Esophagus (tissue), 2 donors: ENCODE measurements at regions not wholly inside any gene's neighbourhood (a gene's known extent, or its start where the extent isn't known, plus 50 kb on each side); places are given as distances from the start of the nearest gene placed in this dataset.

Experiments used
- H3K27ac ChIP-seq, 2 donors: one replicate each; pipeline ENCODE4 v1.5.1; 2013; ENCODE audit warnings: low read depth in 2 of 2, mild to moderate bottlenecking in 2 of 2, inconsistent platforms in 1 of 2, low read length in 1 of 2, moderate library complexity in 1 of 2
- H3K27me3 ChIP-seq, 2 donors: one replicate each; pipeline ENCODE4 v1.6.1; 2013; ENCODE audit warnings: low read length in 2 of 2, control low read depth in 1 of 2, mild to moderate bottlenecking in 1 of 2; ENCODE audit not compliant: insufficient read depth in 2 of 2, control insufficient read depth in 1 of 2
- H3K36me3 ChIP-seq, 2 donors: one replicate each; pipeline ENCODE4 v1.6.1; 2013; ENCODE audit warnings: low read length in 1 of 2; ENCODE audit not compliant: control insufficient read depth in 2 of 2, insufficient read depth in 2 of 2
- H3K4me1 ChIP-seq, 2 donors: one replicate each; pipeline ENCODE4 v1.6.1; 2013; ENCODE audit warnings: low read length in 1 of 2; ENCODE audit not compliant: control insufficient read depth in 2 of 2, insufficient read depth in 2 of 2
- H3K4me3 ChIP-seq, 2 donors: one replicate each; pipeline ENCODE4 v1.5.1; 2013; ENCODE audit warnings: low read length in 2 of 2, mild to moderate bottlenecking in 2 of 2, low read depth in 1 of 2, moderate library complexity in 1 of 2
- H3K9me3 ChIP-seq, 2 donors: one replicate each; pipeline ENCODE4 v1.6.1; 2013; ENCODE audit warnings: mild to moderate bottlenecking in 2 of 2, low read depth in 1 of 2, low read length in 1 of 2, moderate library complexity in 1 of 2; ENCODE audit not compliant: control insufficient read depth in 2 of 2, insufficient read depth in 1 of 2
- WGBS, 2 donors: extraction: QIAGEN DNeasy Blood & Tissue Kit; methylation state at CpG; one replicate each; pipeline ENCODE4 v1.1.7; 2013; 5-methylcytosine and 5-hydroxymethylcytosine counted together
- donor health status: healthy with polysubstance abuse.
- donor health status: Bipolar disorder and iron deficiency.

- Histone ChIP-seq H3K27ac (no peak overlapping the region), H3K36me3 (no peaks in the 10 kb centered on the region), H3K27me3 (no peaks in the 10 kb centered on the region), H3K9me3 (no peaks in the 10 kb centered on the region), H3K4me3 (no peak overlapping the region), H3K4me1 (no peaks in the 10 kb centered on the region)
- WGBS, 2 donors: 94 to 96% methylated on average over 3 of the region's 3 CpGs
Observed at GRCh38 chr6:141490982-141491381, 641.7 kb upstream of the GJE1 start.

GRCh38 chr6:141488488-141488887, 644.2 kb upstream of the GJE1 start:
- H3K27ac ChIP-seq: no peak overlapping the region
- WGBS, 2 donors: 18 to 30% methylated on average over 1 of the region's 1 CpG
- H3K4me3 ChIP-seq: no peak overlapping the region
- H3K9me3 ChIP-seq: no peaks in the 10 kb centered on the region
- no peaks in the 10 kb centered on the region for H3K4me1 ChIP-seq
- no peaks in the 10 kb centered on the region for H3K27me3 ChIP-seq
- no peaks in the 10 kb centered on the region for H3K36me3 ChIP-seq

GRCh38 chr6:141486942-141487341, 645.8 kb upstream of the GJE1 start:
- H3K36me3 ChIP-seq: no peaks in the 10 kb centered on the region
- no peak overlapping the region for H3K27ac ChIP-seq
- H3K4me1 ChIP-seq: no peaks in the 10 kb centered on the region
- 46 to 54% methylated on average over 3 of the region's 3 CpGs for WGBS, 2 donors
- H3K4me3 ChIP-seq: no peak overlapping the region
- no peaks in the 10 kb centered on the region for H3K9me3 ChIP-seq
- no peaks in the 10 kb centered on the region for H3K27me3 ChIP-seq

- Histone ChIP-seq H3K27me3 (no peaks in the 10 kb centered on the region), H3K36me3 (no peaks in the 10 kb centered on the region), H3K4me3 (no peak overlapping the region), H3K27ac (no peak overlapping the region), H3K9me3 (no peaks in the 10 kb centered on the region), H3K4me1 (no peaks in the 10 kb centered on the region)
- 36 to 66% methylated on average over 3 of the region's 3 CpGs for WGBS, 2 donors
Observed at GRCh38 chr6:141484711-141485110, 648.0 kb upstream of the GJE1 start.

GRCh38 chr6:141483598-141484061, 649.1 kb upstream of the GJE1 start:
- no peaks in the 10 kb centered on the region for H3K4me1 ChIP-seq
- WGBS, 2 donors: 7 to 18% methylated on average over 5 of the region's 5 CpGs
- no peaks in the 10 kb centered on the region for H3K36me3 ChIP-seq
- no peaks in the 10 kb centered on the region for H3K27me3 ChIP-seq
- peak overlapping the region in 1 of 2 donors; percentile 24 for H3K4me3 ChIP-seq
- H3K27ac ChIP-seq: no peak overlapping the region
- no peaks in the 10 kb centered on the region for H3K9me3 ChIP-seq

GRCh38 chr6:141482796-141483597, 649.7 kb upstream of the GJE1 start:
- no peak overlapping the region for H3K27ac ChIP-seq
- no peaks in the 10 kb centered on the region for H3K9me3 ChIP-seq
- no peaks in the 10 kb centered on the region for H3K4me1 ChIP-seq
- H3K36me3 ChIP-seq: no peaks in the 10 kb centered on the region
- no peaks in the 10 kb centered on the region for H3K27me3 ChIP-seq
- 44 to 49% methylated on average over 6 of the region's 6 CpGs for WGBS, 2 donors
- peak overlapping the region in 1 of 2 donors; percentile 24 for H3K4me3 ChIP-seq

- H3K4me1 ChIP-seq: no peaks in the 10 kb centered on the region
- H3K4me3 ChIP-seq: no peak overlapping the region
- H3K27ac ChIP-seq: no peak overlapping the region
- no peaks in the 10 kb centered on the region for H3K9me3 ChIP-seq
- H3K27me3 ChIP-seq: no peaks in the 10 kb centered on the region
- no peaks in the 10 kb centered on the region for H3K36me3 ChIP-seq
- WGBS, 2 donors: 63 to 66% methylated on average over 2 of the region's 2 CpGs
Observed at GRCh38 chr6:141475259-141475658, 657.5 kb upstream of the GJE1 start.

- Histone ChIP-seq H3K4me1 (no peaks in the 10 kb centered on the region), H3K27ac (no peak overlapping the region), H3K9me3 (no peaks in the 10 kb centered on the region), H3K4me3 (no peak overlapping the region), H3K27me3 (no peaks in the 10 kb centered on the region), H3K36me3 (no peaks in the 10 kb centered on the region)
- 84 to 89% methylated on average over 2 of the region's 2 CpGs for WGBS, 2 donors
Observed at GRCh38 chr6:141472162-141472928, 660.4 kb upstream of the GJE1 start.

- Histone ChIP-seq H3K4me3 (no peak overlapping the region), H3K27me3 (no peaks in the 10 kb centered on the region), H3K27ac (no peak overlapping the region), H3K9me3 (no peaks in the 10 kb centered on the region), H3K36me3 (no peaks in the 10 kb centered on the region), H3K4me1 (no peaks in the 10 kb centered on the region)
- 91 to 96% methylated on average over 2 of the region's 2 CpGs for WGBS, 2 donors
Observed at GRCh38 chr6:141470810-141471209, 661.9 kb upstream of the GJE1 start.
